ENCODE measurements at regions not wholly inside any gene's neighbourhood (a gene's known extent, or its start where the extent isn't known, plus 50 kb on each side); places are given as distances from the start of the nearest gene placed in this dataset.

DNA sequence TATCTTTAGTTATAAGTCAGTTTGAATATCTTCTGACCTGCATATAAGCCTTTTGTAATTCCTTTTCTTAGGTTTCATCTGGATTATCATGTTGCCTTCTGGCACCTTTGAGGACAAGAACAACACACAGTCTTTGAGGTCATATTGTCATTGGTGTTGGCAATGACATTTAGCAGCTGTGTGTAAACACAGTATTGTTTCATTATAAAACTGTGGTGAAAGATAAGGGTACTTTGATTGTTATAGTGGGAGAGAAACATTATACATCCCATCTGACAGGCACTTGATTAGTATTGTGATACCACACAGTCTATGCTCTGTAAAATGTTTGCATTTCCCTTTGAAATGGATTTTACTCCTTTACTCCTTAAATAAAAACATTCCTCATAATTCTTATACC lies 313.5 kb downstream of the RPRM start:
- TF ChIP-seq CTCF (conservative IDR thresholded peaks at IDR 0.05) (no peak), EZH2 (IDR thresholded peaks at IDR 0.05; ENCODE audit: low read depth) (no peak)
